Activated CD4-positive, alpha-beta memory T cell treated with anti-CD3 and anti-CD28 coated beads for 36 hours (primary cell): ENCODE measurements at regions not wholly inside any gene's neighbourhood (a gene's known extent, or its start where the extent isn't known, plus 50 kb on each side); places are given as distances from the start of the nearest gene placed in this dataset.

Experiments used
- CTCF ChIA-PET: fragments of 350-600 bp; sonication (Branson Sonifier 250); formaldehyde crosslinking; loops from one replicate; lab custom pipeline; 2021; ENCODE audit warnings: antibody characterized with exemption, inconsistent platforms; lab: Charles Lee
- POLR2A ChIA-PET: fragments of 350-600 bp; sonication (Branson Sonifier 250); formaldehyde crosslinking; loops from one replicate; lab custom pipeline; 2021; ENCODE audit warnings: antibody characterized with exemption; lab: Charles Lee
- DNase-seq: peaks from one replicate; pipeline ENCODE4 v3.0.0-alpha.2; 2020
- H3K27ac Mint-ChIP-seq: one replicate; pipeline ENCODE4 v1.8.0; 2021; ENCODE audit warnings: mixed read lengths
- H3K27me3 Mint-ChIP-seq: one replicate; pipeline ENCODE4 v1.8.0; 2021; ENCODE audit warnings: mixed read lengths
- H3K36me3 Mint-ChIP-seq: one replicate; pipeline ENCODE4 v1.8.0; 2021; ENCODE audit warnings: mixed read lengths
- H3K4me1 Mint-ChIP-seq: one replicate; pipeline ENCODE4 v1.8.0; 2021; ENCODE audit warnings: low read depth, mixed read lengths
- H3K4me3 Mint-ChIP-seq: one replicate; pipeline ENCODE4 v1.8.0; 2021; ENCODE audit warnings: mild to moderate bottlenecking, mixed read lengths
- H3K9me3 Mint-ChIP-seq: one replicate; pipeline ENCODE4 v1.8.0; 2021; ENCODE audit warnings: mixed read lengths
- intact Hi-C: fragments of 100-400 bp; cut with micrococcal nuclease; formaldehyde crosslinking; loops from one replicate; pipeline ENCODE4 v1.15.1; 2023

DNA sequence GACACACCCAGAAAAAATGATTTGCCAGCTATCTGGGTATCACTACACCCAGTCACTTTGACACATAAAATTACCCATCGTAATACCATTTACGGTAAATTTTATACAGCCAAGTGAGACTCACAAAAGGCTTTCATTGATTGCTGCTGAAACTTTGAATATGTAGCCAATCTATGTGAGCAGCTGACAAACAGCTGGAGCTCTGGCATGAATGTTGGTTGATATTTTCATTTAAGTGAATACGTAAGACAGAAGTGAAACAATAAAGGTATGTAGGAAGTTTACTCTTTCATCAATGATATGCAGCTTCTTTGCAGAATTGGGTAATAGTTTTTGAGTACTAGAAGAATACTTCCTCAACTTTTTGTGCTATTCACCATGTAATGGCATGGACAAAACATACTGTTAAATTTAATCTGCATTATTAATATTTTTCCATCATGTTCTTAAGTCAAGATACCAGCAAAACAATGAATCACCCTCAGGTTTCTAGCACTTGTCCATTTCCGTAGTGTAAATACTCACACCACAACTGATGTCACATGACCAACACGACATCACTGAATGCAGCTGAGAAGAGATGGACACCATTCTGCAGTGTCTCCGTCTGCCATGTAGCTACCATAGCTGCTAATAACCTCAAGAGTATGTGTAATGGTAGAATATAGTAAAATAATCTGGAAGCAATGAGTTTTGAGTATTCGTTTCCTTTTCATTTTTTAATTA is 205.9 kb upstream of the HES1 start:
- Mint-ChIP-seq H3K4me3 (no peak overlapping the region), H3K9me3 (no peaks in the 10 kb centered on the region), H3K4me1 (peaks cover 2% of the 10 kb centered on the region), H3K27ac (no peak overlapping the region), H3K36me3 (no peaks in the 10 kb centered on the region), H3K27me3 (peaks cover 14% of the 10 kb centered on the region)
- POLR2A ChIA-PET = no interaction called here
- DNase-seq = no peak
- intact Hi-C loops = no loop called here
- CTCF ChIA-PET = interaction anchor here (1.2 kb wide), 1 partner anchor 386 kb away, joined by 5 read pairs; no protein-coding TSS in a partner anchor

DNA sequence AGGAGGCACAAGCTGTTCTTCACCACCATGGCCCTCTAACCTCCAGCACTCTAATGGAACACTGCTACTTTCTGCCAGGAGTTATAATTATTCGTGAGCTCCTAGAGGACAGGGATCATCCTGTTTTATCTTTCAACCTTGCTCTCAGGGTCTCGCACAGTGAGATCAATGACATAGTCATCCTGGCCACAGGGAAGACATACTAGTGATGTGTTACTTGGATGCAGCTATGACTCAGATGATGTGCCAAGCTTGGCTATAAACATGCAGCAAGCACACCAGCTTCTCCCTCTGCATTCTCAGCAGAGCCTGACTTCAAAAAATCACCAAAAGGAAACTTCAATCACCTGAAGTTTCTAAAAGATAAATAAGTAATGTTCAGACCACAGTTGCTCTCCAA is 203.8 kb upstream of the HES1 start:
- H3K36me3 Mint-ChIP-seq = no peaks in the 10 kb centered on the region
- H3K27me3 Mint-ChIP-seq = peaks cover 16% of the 10 kb centered on the region
- intact Hi-C loops = no loop called here
- H3K27ac Mint-ChIP-seq = no peak overlapping the region
- peaks cover 2% of the 10 kb centered on the region for H3K4me1 Mint-ChIP-seq
- ChIA-PET CTCF (interaction anchor here (0.7 to 2.2 kb wide), 3 partner anchors 166 to 383 kb away, joined by 3 to 7 read pairs (median 4); no protein-coding TSS in a partner anchor), POLR2A (no interaction called here)
- no peak overlapping the region for H3K4me3 Mint-ChIP-seq
- DNase-seq = no peak
- H3K9me3 Mint-ChIP-seq = no peaks in the 10 kb centered on the region

DNA sequence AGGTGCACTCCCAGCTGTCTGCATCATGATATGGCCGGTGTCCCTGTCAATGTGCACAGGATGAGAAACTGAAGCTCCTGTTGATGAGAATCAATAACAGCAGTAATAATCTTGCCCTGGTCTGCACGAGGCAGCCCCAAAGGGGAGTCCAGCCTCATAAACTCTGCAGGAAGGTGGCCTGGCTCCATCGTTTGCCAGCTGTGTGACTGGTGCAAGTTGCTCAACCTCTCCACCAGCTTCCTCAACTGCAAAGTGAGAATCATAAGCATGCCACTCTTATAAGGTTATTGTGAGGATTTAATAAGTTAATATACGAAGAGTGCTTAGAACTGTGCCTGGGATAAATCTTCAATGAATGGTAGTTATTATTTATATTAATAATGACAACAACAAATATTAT is 203.4 kb upstream of the HES1 start:
- no peak for DNase-seq
- no peak overlapping the region for H3K4me3 Mint-ChIP-seq
- CTCF ChIA-PET = interaction anchor here (2.2 kb wide), 1 partner anchor 383 kb away, joined by 7 read pairs; no protein-coding TSS in a partner anchor

DNA sequence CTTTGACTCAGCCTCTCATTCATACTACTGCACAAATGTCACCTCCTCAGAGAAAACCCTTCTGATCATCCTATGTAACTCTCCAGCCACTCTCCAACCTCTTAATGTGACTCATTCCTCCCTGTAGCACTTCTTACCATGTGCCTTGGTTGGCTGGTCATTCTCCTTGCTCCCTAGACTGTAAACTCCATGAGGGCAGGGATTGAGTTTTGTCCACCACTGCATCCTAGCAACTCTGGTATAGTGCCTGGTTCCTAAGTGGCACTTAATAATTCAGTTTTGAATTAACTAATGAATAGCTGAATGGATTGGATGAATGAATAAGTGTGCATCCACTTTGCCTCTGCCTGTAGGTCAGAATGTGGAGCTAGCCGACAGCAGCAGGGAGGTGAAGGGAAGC is 202.5 kb upstream of the HES1 start:
- CTCF ChIA-PET = interaction anchor here (0.9 to 2.2 kb wide), 2 partner anchors 268 to 382 kb away, joined by 3 to 7 read pairs; no protein-coding TSS in a partner anchor
- POLR2A ChIA-PET = no interaction called here
- DNase-seq = no peak
- no peaks in the 10 kb centered on the region for H3K36me3 Mint-ChIP-seq
- H3K27ac Mint-ChIP-seq = no peak overlapping the region
- H3K9me3 Mint-ChIP-seq = no peaks in the 10 kb centered on the region
- H3K4me3 Mint-ChIP-seq = no peak overlapping the region
- peaks cover 2% of the 10 kb centered on the region for H3K4me1 Mint-ChIP-seq
- intact Hi-C loops = no loop called here
- H3K27me3 Mint-ChIP-seq = peaks cover 14% of the 10 kb centered on the region

More for the DNA sequence above, 203.4 kb upstream of the HES1 start:
- H3K4me1 Mint-ChIP-seq = peaks cover 2% of the 10 kb centered on the region
- H3K27ac Mint-ChIP-seq = no peak overlapping the region
- POLR2A ChIA-PET = no interaction called here
- H3K36me3 Mint-ChIP-seq = no peaks in the 10 kb centered on the region
- H3K27me3 Mint-ChIP-seq = peaks cover 16% of the 10 kb centered on the region
- no peaks in the 10 kb centered on the region for H3K9me3 Mint-ChIP-seq
- intact Hi-C loops = no loop called here

DNA sequence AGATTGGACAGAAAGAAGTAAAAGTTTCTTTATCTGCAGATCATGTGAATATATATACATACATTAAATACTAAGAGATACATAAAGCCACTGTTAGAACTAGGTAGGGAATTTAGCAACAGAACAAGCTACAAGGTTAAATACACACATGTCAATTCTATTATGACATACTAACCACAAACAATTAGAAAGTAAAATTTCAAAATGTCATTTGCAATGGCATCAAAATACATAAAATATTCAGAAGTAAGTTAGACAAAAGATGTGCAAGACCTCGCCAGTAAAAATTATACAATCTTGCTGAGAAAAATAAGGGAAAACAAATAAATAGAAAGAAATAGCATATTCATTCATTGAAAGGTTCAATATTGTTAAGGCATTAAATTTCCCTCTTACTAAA is 200.0 kb upstream of the HES1 start:
- Mint-ChIP-seq H3K4me1 (no peaks in the 10 kb centered on the region), H3K36me3 (no peaks in the 10 kb centered on the region), H3K4me3 (no peak overlapping the region), H3K27ac (no peak overlapping the region), H3K27me3 (peaks cover 9% of the 10 kb centered on the region), H3K9me3 (no peaks in the 10 kb centered on the region)
- intact Hi-C loops = no loop called here
- DNase-seq = no peak
- ChIA-PET POLR2A (no interaction called here), CTCF (no interaction called here)

DNA sequence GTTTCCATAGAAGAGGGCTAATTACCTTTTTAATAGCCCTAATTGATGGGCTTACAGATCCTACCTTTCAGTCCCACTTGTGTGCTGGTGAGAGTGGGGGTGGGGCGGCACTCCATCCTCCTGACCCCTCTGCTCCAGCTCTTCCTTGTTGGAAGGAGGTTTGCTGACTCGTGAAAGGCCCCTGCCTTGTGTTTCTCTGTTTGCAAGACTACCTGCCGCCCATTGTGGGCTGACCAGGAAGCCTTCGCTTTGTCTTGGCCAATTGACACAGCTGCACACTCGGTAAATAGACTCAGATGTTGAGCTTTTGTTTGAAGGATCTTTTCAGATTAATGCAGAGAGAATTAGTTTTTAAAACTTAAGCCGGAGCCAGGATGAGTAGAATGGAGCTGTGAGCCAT is 197.3 kb upstream of the HES1 start:
- no peaks in the 10 kb centered on the region for H3K4me1 Mint-ChIP-seq
- H3K27ac Mint-ChIP-seq = no peak overlapping the region
- intact Hi-C loops = no loop called here
- ChIA-PET CTCF (no interaction called here), POLR2A (no interaction called here)
- H3K9me3 Mint-ChIP-seq = no peaks in the 10 kb centered on the region
- DNase-seq = no peak
- peaks cover 6% of the 10 kb centered on the region for H3K27me3 Mint-ChIP-seq
- H3K4me3 Mint-ChIP-seq = no peak overlapping the region
- H3K36me3 Mint-ChIP-seq = no peaks in the 10 kb centered on the region

DNA sequence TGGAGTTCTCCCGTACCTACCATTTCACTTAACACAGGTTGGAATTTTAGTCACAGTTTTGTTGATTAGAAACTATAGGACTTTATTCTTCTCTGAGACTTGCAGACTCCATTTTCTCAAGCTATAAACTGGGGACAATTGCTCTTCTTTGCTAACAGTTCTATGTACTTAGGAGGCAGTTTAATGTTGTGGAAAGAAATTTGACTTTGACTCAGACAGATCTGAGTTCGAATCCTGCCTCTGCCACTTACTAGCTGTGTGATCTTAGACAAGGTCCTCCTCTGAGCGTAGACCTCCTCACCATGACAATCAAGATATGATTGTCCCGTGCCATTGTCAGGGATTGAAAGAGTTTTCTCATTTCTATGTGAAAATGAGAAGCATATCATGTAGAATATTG is 196.4 kb upstream of the HES1 start:
- POLR2A ChIA-PET = no interaction called here
- Mint-ChIP-seq H3K4me3 (no peak overlapping the region), H3K27ac (no peak overlapping the region), H3K9me3 (no peaks in the 10 kb centered on the region), H3K36me3 (no peaks in the 10 kb centered on the region), H3K27me3 (peaks cover 6% of the 10 kb centered on the region), H3K4me1 (no peaks in the 10 kb centered on the region)
- intact Hi-C loops = no loop called here
- no peak for DNase-seq
- CTCF ChIA-PET = no interaction called here

DNA sequence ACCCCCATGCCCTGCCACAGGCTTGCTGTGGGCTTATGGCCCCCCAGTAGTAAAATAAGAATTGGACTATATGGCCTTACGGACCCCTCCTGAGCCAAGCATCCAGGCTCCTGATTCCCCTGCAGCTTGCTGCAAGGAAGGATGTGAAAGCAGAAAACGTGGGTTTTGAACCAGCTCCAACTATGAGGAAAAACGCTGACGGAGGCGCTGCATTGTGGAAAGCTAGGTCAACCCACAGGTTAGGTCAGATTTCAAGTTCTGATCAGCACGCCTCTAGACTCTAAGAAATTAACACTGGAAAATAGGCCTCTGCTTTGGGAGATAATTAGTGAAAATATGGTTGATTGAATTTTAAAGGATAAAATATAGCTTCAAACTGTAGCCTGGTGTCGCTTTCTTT is 195.4 kb upstream of the HES1 start:
- POLR2A ChIA-PET = no interaction called here
- H3K4me1 Mint-ChIP-seq = no peaks in the 10 kb centered on the region

DNA sequence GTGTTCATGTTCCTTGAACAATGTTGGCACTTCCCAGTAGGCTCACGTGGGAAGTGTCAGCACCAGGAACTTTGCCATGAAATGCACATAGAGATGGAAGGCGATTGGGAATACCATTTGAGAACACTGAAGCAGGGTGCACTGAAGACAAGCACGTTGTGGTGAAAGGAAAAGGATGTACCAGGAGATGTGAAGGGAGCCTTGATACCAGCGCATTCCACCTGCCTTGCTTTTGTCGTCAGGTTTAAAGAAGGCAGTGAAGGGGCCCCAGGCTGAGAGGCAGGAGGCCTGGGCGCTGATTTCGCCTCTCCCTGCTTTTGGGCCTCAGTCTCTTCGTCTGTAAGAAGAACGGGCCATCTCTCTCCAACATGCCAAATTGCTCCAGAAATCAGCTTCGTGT is 194.5 kb upstream of the HES1 start:
- intact Hi-C loops = no loop called here
- no peaks in the 10 kb centered on the region for H3K9me3 Mint-ChIP-seq
- ChIA-PET CTCF (no interaction called here), POLR2A (no interaction called here)
- no peak for DNase-seq
- H3K4me3 Mint-ChIP-seq = no peak overlapping the region
- no peaks in the 10 kb centered on the region for H3K4me1 Mint-ChIP-seq
- no peaks in the 10 kb centered on the region for H3K36me3 Mint-ChIP-seq
- H3K27me3 Mint-ChIP-seq = peaks cover 11% of the 10 kb centered on the region
- H3K27ac Mint-ChIP-seq = no peak overlapping the region

More for the DNA sequence above, 195.4 kb upstream of the HES1 start:
- H3K4me3 Mint-ChIP-seq = no peak overlapping the region
- H3K9me3 Mint-ChIP-seq = no peaks in the 10 kb centered on the region
- H3K27ac Mint-ChIP-seq = no peak overlapping the region
- CTCF ChIA-PET = no interaction called here
- peaks cover 4% of the 10 kb centered on the region for H3K27me3 Mint-ChIP-seq
- no peaks in the 10 kb centered on the region for H3K36me3 Mint-ChIP-seq
- DNase-seq = no peak
- intact Hi-C loops = no loop called here

DNA sequence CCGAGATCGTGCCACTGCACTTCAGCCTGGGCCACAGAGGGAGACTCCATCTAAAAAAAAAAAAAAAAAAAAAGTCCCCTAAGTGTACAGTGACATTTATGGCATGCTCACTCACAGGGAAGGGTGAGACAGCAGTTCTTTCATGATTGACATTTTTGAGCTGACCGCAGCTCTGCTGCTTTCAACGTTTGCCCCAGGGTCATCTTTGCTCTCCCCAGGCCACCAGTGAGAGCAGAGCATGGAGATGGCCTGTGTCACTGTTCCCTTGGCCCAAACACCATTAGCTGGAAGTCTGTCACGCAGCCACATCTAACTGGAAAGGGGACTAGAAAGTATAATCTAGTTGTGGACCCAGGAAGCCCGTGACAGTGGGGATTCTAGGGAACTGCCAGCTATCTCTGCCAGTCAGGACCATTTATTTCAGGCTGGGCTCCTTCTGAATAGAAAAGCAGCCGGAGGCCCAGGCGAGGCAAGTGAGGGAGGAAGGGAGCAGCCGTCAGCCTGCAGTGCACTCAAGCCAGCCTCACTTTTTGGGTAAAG is 193.4 kb upstream of the HES1 start:
- peaks cover 13% of the 10 kb centered on the region for H3K27me3 Mint-ChIP-seq
- no peak for DNase-seq
- ChIA-PET POLR2A (no interaction called here), CTCF (no interaction called here)
- no peaks in the 10 kb centered on the region for H3K36me3 Mint-ChIP-seq
- H3K4me1 Mint-ChIP-seq = no peaks in the 10 kb centered on the region
- H3K9me3 Mint-ChIP-seq = no peaks in the 10 kb centered on the region
- intact Hi-C loops = no loop called here
- no peak overlapping the region for H3K4me3 Mint-ChIP-seq
- H3K27ac Mint-ChIP-seq = no peak overlapping the region

DNA sequence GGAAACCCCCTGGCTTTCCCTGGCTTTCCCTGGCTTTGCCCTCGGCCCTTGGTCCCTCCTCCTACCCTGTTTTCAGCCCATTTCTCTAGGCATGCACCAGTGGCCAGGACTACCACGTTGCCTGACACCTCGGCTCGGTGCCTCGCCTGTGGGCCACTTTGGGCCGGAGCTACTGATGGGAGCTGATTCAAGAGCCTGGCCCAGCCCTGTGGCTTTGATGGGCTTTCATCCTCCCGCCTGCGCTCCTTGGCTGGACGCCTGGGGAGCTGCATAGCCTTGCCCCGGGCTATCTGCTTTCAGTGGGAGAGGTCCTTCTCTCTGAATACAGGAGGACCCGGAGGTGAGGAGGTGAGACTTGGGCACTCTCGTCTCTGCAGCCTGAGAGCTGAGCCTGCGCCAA is 192.7 kb upstream of the HES1 start:
- intact Hi-C loops = no loop called here
- Mint-ChIP-seq H3K9me3 (no peaks in the 10 kb centered on the region), H3K4me1 (no peaks in the 10 kb centered on the region), H3K27ac (no peak overlapping the region), H3K36me3 (no peaks in the 10 kb centered on the region), H3K27me3 (peaks cover 15% of the 10 kb centered on the region), H3K4me3 (no peak overlapping the region)
- DNase-seq = no peak
- ChIA-PET POLR2A (no interaction called here), CTCF (no interaction called here)

DNA sequence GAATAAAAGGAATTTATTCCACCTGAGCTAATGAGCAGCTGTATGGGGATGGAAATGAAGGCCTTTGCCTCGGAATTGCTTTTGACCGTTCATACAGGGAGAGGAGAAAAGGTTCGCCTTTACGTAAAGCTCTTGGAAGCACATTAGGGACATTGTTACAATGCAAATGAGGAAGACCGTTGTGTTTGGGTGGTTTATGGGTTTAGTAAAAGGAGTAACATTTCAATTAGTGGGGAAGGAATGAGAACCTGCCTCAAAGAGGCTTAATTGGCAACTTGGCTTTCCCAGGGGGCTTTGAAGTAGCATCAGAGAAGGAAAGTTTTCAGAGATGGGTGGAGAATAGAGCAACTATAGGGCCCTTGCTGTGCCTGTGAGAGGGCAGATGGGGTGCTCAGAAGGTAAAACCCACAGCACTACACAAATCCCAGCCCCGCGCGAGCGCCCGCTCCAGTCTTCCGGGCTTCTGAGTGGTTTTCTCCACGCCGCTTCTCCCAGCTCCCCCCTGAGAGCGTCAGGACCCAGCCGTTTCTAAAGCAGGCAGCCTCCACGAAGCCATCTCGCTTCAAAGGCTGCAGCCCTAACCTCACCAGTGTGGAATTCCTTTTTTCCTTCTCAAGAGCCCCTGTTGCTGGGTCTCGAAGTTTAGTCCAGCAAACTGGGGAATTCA is 192.0 kb upstream of the HES1 start:
- H3K27ac Mint-ChIP-seq = no peak overlapping the region
- intact Hi-C loops = no loop called here
- no peak for DNase-seq
- no peaks in the 10 kb centered on the region for H3K4me1 Mint-ChIP-seq
- peaks cover 19% of the 10 kb centered on the region for H3K27me3 Mint-ChIP-seq
- ChIA-PET POLR2A (no interaction called here), CTCF (no interaction called here)
- H3K4me3 Mint-ChIP-seq = no peak overlapping the region
- H3K9me3 Mint-ChIP-seq = no peaks in the 10 kb centered on the region
- H3K36me3 Mint-ChIP-seq = no peaks in the 10 kb centered on the region
